ENCODE measurements at regions not wholly inside any gene's neighbourhood (a gene's known extent, or its start where the extent isn't known, plus 50 kb on each side); places are given as distances from the start of the nearest gene placed in this dataset.

DNA sequence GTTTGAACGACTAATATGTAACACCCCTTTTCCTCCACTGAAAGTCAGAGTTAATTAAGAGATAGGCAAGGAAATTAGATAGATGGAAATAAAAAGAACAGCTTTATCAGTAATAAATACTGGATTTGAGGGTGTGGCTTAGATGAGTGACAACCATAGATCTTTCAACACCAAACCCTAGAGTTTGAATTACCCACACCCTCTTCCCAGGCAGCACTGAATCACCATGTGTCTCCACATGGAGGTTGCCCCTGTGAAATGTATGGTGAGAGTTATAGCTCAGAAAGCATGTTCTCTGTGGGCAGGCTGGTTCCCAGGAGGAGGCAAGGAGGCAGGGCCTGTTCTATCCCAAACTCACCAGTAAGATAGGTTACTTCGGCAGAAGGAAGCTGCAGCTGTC is 69.7 kb downstream of the TMEM174 start:
- ATAC-seq: no peak

DNA sequence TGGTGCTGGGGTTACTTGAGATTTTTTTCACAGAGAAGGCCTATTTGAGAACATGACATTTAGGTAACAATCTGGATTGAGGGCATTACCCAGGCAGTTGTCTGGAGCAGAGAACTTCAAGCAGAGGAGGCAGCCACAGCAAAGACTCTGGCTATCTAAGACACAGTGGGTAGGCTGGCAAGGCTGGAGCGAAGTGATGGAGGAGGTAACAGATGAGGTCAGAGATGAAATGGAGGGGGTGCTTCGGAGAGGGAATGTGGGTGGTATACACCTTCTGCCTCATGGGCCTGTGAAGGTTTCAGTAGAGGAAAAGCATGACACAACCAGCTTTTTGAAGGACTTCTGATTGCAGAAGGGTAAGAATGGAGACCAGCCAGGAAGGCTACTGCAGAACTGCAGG is 65.9 kb downstream of the TMEM174 start:
- TF ChIP-seq ARNTL (CRISPR knock-in tag; IDR thresholded peaks at IDR 0.05; ENCODE audit: borderline replicate concordance, low read depth): no peak
- TF ChIP-seq, protein P1, sequence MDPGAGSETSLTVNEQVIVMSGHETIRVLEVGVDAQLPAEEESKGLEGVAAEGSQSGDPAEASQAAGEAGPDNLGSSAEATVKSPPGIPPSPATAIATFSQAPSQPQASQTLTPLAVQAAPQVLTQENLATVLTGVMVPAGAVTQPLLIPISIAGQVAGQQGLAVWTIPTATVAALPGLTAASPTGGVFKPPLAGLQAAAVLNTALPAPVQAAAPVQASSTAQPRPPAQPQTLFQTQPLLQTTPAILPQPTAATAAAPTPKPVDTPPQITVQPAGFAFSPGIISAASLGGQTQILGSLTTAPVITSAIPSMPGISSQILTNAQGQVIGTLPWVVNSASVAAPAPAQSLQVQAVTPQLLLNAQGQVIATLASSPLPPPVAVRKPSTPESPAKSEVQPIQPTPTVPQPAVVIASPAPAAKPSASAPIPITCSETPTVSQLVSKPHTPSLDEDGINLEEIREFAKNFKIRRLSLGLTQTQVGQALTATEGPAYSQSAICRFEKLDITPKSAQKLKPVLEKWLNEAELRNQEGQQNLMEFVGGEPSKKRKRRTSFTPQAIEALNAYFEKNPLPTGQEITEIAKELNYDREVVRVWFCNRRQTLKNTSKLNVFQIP (CRISPR knock-in tag; IDR thresholded peaks at IDR 0.05; ENCODE audit: borderline replicate concordance, low read depth): no peak
- no peak for TF ChIP-seq ZFP3 (CRISPR knock-in tag; IDR thresholded peaks at IDR 0.05)
- no peak for TF ChIP-seq BACH2 (CRISPR knock-in tag; IDR thresholded peaks at IDR 0.05; ENCODE audit: borderline replicate concordance)
- no peak for TF ChIP-seq ZNF8 (CRISPR knock-in tag; IDR thresholded peaks at IDR 0.05)
- no peak for TF ChIP-seq ZNF565 (CRISPR knock-in tag; conservative IDR thresholded peaks at IDR 0.05; ENCODE audit: low read depth)
- TF ChIP-seq, protein P2, sequence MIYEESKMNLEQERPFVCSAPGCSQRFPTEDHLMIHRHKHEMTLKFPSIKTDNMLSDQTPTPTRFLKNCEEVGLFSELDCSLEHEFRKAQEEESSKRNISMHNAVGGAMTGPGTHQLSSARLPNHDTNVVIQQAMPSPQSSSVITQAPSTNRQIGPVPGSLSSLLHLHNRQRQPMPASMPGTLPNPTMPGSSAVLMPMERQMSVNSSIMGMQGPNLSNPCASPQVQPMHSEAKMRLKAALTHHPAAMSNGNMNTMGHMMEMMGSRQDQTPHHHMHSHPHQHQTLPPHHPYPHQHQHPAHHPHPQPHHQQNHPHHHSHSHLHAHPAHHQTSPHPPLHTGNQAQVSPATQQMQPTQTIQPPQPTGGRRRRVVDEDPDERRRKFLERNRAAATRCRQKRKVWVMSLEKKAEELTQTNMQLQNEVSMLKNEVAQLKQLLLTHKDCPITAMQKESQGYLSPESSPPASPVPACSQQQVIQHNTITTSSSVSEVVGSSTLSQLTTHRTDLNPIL (CRISPR knock-in tag; IDR thresholded peaks at IDR 0.05; ENCODE audit: low read depth): no peak
- no peak for TF ChIP-seq TCF4 (CRISPR knock-in tag; IDR thresholded peaks at IDR 0.05; ENCODE audit: borderline replicate concordance)
- TF ChIP-seq, protein P3, sequence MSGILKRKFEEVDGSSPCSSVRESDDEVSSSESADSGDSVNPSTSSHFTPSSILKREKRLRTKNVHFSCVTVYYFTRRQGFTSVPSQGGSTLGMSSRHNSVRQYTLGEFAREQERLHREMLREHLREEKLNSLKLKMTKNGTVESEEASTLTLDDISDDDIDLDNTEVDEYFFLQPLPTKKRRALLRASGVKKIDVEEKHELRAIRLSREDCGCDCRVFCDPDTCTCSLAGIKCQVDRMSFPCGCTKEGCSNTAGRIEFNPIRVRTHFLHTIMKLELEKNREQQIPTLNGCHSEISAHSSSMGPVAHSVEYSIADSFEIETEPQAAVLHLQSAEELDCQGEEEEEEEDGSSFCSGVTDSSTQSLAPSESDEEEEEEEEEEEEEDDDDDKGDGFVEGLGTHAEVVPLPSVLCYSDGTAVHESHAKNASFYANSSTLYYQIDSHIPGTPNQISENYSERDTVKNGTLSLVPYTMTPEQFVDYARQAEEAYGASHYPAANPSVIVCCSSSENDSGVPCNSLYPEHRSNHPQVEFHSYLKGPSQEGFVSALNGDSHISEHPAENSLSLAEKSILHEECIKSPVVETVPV (CRISPR knock-in tag; IDR thresholded peaks at IDR 0.05): no peak
- no peak for TF ChIP-seq GLIS3 (CRISPR knock-in tag; IDR thresholded peaks at IDR 0.05)
- no peak for TF ChIP-seq TOX (CRISPR knock-in tag; IDR thresholded peaks at IDR 0.05; ENCODE audit: borderline replicate concordance)
- TF ChIP-seq RARB (CRISPR knock-in tag; IDR thresholded peaks at IDR 0.05): no peak
- no peak for TF ChIP-seq ISL1 (CRISPR knock-in tag; IDR thresholded peaks at IDR 0.05)
- no peak for TF ChIP-seq OSR1 (CRISPR knock-in tag; IDR thresholded peaks at IDR 0.05)
- TF ChIP-seq SNAI2 (CRISPR knock-in tag; IDR thresholded peaks at IDR 0.05): no peak
- no peak for TF ChIP-seq ZFP30 (CRISPR knock-in tag; IDR thresholded peaks at IDR 0.05)
- TF ChIP-seq, protein P4, sequence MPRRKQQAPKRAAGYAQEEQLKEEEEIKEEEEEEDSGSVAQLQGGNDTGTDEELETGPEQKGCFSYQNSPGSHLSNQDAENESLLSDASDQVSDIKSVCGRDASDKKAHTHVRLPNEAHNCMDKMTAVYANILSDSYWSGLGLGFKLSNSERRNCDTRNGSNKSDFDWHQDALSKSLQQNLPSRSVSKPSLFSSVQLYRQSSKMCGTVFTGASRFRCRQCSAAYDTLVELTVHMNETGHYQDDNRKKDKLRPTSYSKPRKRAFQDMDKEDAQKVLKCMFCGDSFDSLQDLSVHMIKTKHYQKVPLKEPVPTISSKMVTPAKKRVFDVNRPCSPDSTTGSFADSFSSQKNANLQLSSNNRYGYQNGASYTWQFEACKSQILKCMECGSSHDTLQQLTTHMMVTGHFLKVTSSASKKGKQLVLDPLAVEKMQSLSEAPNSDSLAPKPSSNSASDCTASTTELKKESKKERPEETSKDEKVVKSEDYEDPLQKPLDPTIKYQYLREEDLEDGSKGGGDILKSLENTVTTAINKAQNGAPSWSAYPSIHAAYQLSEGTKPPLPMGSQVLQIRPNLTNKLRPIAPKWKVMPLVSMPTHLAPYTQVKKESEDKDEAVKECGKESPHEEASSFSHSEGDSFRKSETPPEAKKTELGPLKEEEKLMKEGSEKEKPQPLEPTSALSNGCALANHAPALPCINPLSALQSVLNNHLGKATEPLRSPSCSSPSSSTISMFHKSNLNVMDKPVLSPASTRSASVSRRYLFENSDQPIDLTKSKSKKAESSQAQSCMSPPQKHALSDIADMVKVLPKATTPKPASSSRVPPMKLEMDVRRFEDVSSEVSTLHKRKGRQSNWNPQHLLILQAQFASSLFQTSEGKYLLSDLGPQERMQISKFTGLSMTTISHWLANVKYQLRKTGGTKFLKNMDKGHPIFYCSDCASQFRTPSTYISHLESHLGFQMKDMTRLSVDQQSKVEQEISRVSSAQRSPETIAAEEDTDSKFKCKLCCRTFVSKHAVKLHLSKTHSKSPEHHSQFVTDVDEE (CRISPR knock-in tag; IDR thresholded peaks at IDR 0.05): no peak
- TF ChIP-seq CSDC2 (CRISPR knock-in tag; IDR thresholded peaks at IDR 0.05): no peak
- no peak for TF ChIP-seq ESRRG (CRISPR knock-in tag; IDR thresholded peaks at IDR 0.05)
- TF ChIP-seq ZNF70 (CRISPR knock-in tag; IDR thresholded peaks at IDR 0.05): no peak
- ATAC-seq: no peak

More for the DNA sequence above, 69.7 kb downstream of the TMEM174 start:
- TF ChIP-seq, protein P5, sequence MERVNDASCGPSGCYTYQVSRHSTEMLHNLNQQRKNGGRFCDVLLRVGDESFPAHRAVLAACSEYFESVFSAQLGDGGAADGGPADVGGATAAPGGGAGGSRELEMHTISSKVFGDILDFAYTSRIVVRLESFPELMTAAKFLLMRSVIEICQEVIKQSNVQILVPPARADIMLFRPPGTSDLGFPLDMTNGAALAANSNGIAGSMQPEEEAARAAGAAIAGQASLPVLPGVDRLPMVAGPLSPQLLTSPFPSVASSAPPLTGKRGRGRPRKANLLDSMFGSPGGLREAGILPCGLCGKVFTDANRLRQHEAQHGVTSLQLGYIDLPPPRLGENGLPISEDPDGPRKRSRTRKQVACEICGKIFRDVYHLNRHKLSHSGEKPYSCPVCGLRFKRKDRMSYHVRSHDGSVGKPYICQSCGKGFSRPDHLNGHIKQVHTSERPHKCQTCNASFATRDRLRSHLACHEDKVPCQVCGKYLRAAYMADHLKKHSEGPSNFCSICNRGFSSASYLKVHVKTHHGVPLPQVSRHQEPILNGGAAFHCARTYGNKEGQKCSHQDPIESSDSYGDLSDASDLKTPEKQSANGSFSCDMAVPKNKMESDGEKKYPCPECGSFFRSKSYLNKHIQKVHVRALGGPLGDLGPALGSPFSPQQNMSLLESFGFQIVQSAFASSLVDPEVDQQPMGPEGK (CRISPR knock-in tag; IDR thresholded peaks at IDR 0.05; ENCODE audit: borderline replicate concordance): no peak
- TF ChIP-seq ESRRG (CRISPR knock-in tag; IDR thresholded peaks at IDR 0.05) (no peak), ZNF70 (CRISPR knock-in tag; IDR thresholded peaks at IDR 0.05) (no peak), SNAI2 (CRISPR knock-in tag; IDR thresholded peaks at IDR 0.05) (no peak)

DNA sequence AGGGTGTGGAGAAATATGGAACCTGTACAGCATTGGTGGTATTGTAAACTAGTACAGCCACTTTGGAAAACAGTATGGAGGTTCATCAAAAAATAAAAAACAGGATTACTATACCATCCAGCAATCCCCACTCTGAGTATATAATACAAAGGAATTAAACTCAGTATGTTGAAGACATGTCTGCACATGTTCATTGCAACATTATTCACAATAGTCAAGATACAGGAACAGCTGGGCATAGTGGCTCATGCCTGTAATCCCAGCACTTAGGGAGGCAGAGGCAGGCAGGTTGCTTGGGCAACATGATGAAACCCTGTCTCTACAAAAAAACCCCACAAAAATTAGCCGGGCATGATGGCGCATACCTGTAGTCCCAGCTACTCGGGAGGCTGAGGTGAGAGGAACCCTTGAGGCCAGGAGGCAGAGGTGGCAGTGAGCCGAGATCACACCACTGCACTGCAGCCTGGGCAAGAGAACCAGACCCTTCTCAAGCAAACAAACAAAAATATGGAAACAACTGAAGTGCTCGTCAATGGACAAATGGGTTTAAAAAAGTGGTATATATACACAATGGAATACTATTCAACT is 63.6 kb downstream of the TMEM174 start:
- ATAC-seq: no peak
- no peak for TF ChIP-seq GLIS3 (CRISPR knock-in tag; IDR thresholded peaks at IDR 0.05)
- TF ChIP-seq ARNTL (CRISPR knock-in tag; IDR thresholded peaks at IDR 0.05; ENCODE audit: borderline replicate concordance, low read depth): no peak
- TF ChIP-seq ZNF70 (CRISPR knock-in tag; IDR thresholded peaks at IDR 0.05): no peak
- no peak for TF ChIP-seq TCF4 (CRISPR knock-in tag; IDR thresholded peaks at IDR 0.05; ENCODE audit: borderline replicate concordance)
- no peak for TF ChIP-seq PPARA (CRISPR knock-in tag; IDR thresholded peaks at IDR 0.05; ENCODE audit: borderline replicate concordance)
- TF ChIP-seq, protein P4 (CRISPR knock-in tag; IDR thresholded peaks at IDR 0.05): no peak
- no peak for TF ChIP-seq ZFP30 (CRISPR knock-in tag; IDR thresholded peaks at IDR 0.05)
- TF ChIP-seq OSR1 (CRISPR knock-in tag; IDR thresholded peaks at IDR 0.05): no peak
- TF ChIP-seq, protein P3 (CRISPR knock-in tag; IDR thresholded peaks at IDR 0.05): no peak
- no peak for TF ChIP-seq ISL1 (CRISPR knock-in tag; IDR thresholded peaks at IDR 0.05)
- TF ChIP-seq ZNF8 (CRISPR knock-in tag; IDR thresholded peaks at IDR 0.05): no peak
